Stimulated activated CD4-positive, alpha-beta T cell treated with anti-CD3 and anti-CD28 coated beads, Interleukin-2, amount 100 ng/mL, for 4 hours (primary cell): ENCODE measurements at regions not wholly inside any gene's neighbourhood (a gene's known extent, or its start where the extent isn't known, plus 50 kb on each side); places are given as distances from the start of the nearest gene placed in this dataset.
"Not testable (repeated sequence)": the region's sequence is repeated elsewhere in the genome, so short reads cannot be mapped to it uniquely, and the experiment has no call there.

Source experiments
- DNase-seq: peaks from one replicate; pipeline ENCODE4 v3.0.0-alpha.2; 2020; ENCODE audit warnings: low read depth

DNA sequence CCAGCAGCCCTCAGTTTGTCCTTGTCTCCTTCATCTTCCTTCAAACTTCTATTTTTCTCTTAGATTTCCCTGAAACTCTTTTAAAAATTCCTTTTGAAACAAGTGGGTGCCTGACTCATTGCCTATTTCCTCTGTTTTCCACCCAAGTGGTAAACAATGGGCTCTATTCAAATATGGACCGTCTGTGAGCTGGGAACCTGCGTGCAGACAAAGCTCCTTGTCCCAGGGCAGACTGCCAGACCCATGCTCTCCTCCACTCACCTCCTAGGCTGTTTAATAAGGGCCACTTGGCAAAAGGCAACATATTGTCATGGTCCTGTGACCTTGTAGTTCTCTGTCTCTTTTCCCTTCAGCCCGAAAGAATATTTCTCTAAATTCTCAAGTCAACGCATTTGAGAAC, 332.7 kb upstream of the THBS1 start:
- DNase-seq, result no peak

DNA sequence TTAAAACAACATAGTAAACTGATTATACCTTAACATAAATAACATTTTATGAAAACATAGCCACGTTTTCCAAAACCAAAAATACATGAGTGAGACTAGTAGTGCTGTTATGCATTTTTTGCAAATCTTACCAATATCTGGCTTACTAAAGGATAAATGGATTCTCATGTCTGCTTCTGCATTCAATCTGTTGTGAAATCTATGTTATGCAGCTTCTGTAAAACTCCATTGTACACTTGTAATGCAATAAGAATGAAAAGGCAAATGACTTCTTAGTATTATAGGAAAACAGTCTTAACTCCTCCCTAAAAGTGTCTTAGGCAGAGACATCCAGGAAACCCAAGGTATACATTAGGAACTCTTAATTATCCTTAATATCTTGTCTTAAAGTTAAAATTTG, 330.9 kb upstream of the THBS1 start:
- no peak for DNase-seq

DNA sequence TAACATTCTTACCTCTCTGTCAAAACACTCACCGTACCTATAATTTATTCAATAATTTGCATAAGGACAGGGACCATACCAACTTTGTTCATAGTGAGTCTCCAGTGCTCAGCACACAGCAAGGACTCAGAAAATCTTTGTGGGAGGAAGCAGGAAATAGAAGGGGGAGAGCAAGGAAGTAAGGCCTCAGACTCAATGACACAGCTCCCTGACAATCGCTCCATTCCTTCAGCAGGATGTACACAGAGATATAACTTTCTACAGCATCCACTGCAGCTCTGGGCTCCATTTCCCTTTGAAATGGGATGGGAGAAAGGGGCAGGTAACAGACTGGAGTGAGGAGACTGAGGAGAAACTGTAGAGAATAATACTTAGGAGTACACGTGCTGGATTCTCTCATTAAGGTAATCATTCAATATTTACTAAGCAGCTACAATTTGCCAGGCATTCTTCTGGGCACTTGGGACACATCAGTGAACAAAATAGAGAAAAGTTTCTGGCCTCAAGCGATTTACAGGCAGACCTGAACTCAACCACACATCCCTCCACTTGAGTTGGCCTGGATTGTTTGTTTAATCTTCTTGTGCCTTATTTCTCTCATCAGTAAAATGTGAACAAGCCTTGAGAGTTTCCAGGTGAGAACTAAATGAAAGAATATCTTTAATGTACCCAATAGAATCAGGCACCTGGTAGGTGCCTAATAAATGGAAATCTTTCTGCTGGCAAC, 330.3 kb upstream of the THBS1 start:
- DNase-seq, result no peak

DNA sequence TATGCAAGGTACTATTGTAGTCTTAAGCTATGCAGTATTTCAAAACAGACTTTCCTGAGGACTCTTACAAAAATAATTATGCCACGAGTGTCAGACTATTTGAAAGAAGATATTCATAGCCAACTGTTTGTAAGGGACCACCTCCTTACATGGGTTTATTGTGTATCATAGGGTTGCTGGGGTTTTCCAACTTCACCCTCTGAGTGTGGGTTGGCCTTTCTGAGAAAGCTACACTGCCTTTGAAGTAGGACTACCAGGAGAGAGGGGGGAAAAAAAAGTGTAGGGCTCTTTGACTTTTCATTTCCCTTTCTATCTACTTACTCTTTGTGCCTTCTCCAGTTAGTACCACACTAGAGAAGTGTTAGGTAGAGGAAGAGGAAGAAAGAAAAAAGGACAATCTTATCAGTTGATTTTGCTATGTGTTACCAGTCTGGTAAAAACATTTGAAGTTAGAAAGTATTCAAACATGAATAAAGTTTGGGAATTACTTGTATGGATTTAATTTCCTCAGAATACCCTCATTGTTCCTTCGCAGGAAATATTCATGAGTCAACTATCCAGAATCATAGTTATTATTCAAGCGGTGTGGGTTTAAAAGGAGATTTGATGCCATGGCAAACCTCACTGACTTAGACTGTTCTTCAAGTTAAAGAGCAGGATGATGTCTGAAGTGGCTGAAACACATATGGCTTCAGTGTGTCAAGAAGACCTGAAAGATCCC, 329.3 kb upstream of the THBS1 start:
- no peak for DNase-seq

DNA sequence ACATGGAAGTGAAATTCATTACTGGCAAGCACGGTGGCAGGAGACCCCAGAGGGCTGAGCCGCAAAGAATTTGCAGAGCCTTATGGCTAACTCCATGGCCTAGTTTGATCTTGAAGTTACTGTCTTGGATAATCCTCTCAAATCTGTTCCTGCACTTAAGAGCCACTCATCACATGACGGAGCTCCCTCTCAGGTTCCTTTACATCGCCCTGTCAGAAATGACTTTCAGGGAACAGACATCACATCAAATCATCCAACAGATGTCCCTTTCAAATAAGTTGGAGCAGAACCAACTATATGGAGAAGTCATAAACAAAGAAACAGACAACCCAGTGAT, 328.8 kb upstream of the THBS1 start:
- DNase-seq, result no peak

DNA sequence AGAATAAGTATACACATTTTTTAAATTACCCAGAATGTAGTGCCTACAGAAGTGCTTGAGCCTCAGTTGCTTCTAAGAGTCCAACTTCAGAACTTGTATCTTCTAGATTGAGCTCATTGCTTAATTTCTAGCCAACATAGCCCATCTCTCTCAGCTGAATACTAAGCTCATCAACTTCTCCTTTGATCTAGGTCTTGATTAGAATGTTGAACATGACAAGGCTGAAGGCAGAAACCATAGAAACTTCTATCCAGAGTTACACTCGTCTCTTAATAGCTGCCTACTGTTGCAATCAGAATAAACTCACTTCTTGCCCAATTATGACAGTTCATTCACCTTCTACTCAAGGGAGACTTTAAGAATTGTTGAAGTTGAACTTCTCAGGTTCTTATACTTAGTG, 327.3 kb upstream of the THBS1 start:
- no peak for DNase-seq

DNA sequence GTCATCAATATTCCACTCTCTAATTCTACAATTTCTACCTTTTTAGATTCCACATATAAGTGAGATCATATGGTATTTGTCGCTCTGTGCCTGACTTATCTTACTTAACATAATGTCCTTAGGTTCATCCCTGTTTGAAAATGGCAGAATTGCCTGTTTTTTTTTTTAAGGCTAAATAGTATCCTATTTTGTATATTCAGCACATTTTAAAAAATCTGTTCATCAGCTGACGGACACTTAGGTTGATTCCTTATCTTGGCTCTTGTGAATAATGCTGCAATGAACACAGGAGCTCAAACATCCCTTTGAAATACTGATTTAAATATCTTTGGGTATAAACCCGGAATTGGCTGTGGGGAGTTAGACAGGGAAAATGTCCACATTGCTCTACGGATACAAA, 326.7 kb upstream of the THBS1 start:
- no peak for DNase-seq

DNA sequence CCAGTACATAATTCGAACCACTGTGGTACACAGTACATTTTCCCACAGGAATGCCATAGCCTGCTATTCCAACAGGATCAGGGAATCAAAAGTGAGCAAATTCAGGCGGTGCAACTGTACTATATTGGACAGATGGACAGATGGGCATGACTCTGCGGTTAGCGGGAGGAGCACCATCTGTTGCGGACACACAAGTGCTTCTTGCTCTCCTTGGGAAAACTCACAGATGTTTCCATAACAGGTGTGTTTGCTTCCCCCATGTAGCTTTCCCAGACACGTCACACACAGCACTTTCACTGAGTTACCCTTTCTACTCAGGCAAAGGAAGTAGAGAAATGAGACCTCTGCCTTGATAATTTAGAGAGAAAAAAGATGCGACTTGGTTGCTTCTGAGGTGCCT, 325.1 kb upstream of the THBS1 start:
- DNase-seq, result no peak

DNA sequence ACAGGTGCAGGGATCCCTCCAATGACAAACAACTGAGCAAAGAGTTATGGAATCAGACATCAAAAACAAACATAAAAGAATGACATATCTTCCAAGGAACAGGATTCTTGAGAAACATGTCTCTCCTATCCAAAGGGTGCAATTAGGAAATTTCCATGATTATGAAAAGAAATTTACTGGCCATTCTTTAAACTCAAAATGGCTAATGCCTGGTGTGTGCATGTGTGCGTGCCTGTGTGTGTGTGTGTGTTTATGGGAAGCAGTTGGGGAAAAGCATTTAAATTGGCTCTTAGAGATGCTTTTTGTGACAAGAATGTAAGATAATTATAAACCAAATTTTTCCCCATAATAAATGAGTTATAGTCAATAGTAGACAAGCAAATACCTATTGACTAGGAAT, 320.5 kb upstream of the THBS1 start:
- no peak for DNase-seq

DNA sequence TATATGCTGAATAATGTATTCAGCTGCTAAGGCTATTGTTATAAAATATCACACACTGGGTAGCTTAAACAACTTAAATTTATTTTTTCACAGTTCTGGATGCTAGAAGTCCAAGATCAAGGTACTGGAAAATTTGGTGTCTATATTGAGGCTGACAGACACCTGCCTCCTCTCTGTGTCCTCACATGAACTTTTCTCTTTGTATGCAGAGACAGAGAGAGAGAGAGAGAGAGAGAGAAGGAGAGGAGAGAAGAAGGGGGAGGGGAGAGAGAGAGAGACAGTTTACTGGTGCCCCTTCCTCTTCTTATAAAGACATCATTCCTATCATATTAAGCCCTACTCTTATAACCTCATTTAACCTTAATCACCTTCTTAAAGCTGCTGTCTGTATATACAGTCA, 320.1 kb upstream of the THBS1 start:
- DNase-seq, result no peak

DNA sequence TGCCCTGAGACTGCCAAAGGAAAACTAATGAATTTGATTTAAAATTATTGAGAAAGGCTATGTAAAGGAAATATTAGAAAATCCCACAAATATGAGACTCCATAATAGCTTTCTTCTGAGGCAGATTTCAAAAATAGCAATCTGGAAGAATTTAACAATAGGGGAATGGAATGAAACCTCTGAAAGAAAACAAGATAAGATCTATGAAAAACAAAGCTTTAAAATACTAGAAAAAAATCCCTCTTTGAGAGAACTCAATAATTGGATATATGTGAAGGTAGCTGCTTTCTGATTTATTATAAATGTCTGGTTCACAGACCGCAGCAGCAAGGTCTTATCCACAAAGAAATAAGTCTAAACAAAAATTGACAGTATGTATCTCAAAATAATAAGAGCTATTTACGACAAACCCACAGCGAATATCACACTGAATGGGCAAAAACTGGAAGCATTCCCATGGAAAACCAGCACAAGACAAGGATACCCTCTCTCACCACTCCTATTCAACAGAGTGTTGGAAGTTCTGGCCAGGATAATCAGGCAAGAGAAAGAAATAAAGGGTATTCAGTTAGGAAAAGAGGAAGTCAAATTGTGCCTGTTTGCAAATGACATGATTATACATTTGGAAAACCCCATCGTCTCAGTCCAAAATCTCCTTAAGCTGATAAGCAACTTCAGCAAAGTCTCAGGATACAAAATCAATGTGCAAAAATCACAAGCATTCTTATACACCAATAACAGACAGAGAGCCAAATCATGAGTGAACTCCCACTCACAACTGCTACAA, 319.3 kb upstream of the THBS1 start:
- DNase-seq, result not testable (repeated sequence)

DNA sequence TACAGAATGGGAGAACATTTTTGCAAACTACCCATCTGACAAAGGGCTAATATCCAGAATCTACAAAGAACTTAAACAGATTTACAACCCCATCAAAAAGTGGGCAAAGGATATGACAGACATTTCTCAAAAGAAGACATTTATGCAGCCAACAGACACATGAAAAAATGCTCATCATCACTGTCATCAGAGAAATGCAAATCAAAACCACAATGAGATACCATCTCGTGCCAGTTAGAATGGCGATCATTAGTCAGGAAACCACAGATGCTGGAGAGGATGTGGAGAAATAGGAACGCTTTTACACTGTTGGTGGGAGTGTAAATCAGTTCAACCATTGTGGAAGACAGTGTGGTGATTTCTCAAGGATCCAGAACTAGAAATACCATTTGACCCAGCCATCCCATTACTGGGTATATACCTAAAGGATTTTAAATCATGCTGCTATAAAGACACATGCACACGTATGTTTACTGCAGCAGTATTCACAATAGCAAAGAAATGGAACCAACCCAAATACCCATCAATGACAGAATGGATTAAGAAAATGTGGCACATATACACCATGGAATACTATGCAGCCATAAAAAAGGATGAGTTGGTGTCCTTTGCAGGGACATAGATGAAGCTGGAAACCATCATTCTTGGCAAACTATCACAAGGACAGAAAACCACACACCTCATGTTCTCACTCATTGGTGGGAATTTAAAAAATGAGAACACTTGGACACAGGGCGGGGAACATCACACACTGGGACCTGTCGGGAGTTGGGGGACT, 317.7 kb upstream of the THBS1 start:
- not testable (repeated sequence) for DNase-seq

DNA sequence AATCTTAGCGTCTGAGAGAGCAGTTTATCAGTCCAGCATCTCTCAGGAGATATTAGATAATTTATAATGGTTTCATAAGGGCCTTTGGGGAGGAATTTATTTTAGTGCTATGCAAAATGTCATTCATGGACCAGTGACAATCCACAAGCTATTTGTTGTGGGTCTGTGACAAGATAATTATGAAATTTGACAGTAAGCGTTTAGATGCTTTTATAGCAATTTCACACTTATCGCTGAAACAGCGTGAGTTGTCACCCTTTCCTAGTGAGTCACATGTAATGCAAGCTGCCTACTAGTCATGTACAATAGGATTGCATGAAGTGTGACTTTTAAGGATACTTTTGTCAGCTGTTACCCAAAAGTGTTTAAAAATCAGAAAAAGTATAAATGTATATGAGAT, 315.6 kb upstream of the THBS1 start:
- no peak for DNase-seq

DNA sequence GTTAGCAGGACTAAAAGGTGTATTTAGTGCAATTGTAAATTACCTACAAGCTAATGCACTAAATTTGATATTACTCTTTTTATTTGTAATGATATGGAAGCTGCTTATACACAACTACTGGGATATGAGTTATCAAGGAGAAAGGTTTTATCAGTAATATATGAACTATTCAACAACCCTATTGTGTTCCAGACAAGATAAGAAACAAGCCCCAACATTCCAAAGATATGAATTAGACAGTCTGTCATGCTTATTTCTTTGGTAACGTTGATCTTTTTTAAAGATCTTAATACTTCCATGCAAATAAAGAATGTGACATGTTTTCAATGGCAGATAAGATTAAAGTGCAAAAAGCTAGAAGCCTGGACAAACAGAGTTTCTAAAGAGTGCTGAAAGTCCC, 314.0 kb upstream of the THBS1 start:
- no peak for DNase-seq

DNA sequence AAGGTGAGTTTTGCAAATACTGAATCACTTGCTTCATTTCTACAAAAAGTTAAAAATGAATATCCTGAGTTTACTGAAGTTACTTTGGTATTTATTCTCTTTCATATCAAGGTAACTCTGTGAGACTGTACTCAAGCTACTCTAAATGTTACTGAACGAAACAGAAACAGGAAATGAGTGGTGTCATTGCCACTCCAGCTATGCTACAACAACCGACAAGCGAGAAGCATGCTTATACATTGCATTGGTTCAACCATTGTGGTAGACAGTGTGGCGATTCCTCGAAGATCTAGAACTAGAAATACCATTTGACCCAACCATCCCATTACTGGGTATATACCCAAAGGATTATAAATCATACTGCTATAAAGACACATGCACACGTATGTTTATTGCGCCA, 313.2 kb upstream of the THBS1 start:
- no peak for DNase-seq

DNA sequence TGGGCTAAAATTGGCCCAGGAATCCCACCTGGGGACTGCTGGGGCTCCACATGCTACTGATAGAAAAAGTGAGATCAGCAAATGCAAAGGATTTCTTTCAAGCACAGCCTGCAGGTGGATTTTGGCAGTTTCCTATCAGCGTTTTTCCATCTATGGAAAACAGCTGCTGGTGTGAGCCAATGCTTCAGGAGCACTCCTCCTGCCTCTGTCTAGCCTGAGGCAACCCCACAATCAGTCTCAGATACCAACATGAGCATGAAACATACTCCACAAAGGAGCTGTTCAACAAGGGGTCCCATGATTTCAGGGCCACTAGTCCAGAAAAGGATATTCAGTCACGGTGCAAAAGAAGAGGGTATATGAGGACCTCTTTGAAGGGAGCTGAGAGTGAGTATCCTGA, 311.5 kb upstream of the THBS1 start:
- DNase-seq, result no peak

DNA sequence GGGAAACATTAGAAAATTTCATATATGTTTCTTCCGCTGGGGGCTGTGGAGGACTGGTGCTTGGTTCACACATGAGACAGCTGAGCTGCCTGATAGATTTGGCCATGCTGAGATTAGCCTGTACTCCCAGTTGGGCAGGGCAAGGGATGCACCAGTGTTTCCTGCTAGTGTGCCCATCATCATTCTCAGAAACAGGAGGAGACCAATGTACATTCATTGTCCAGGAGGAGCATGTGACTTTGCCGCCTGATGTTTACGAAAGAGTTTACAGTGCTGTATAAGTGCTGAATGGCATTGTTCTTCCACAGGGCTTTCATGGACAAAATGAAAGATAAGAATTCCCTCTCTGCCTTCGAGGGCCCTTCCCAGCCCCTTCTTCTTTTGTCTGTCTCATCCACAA, 311.1 kb upstream of the THBS1 start:
- DNase-seq, result no peak

DNA sequence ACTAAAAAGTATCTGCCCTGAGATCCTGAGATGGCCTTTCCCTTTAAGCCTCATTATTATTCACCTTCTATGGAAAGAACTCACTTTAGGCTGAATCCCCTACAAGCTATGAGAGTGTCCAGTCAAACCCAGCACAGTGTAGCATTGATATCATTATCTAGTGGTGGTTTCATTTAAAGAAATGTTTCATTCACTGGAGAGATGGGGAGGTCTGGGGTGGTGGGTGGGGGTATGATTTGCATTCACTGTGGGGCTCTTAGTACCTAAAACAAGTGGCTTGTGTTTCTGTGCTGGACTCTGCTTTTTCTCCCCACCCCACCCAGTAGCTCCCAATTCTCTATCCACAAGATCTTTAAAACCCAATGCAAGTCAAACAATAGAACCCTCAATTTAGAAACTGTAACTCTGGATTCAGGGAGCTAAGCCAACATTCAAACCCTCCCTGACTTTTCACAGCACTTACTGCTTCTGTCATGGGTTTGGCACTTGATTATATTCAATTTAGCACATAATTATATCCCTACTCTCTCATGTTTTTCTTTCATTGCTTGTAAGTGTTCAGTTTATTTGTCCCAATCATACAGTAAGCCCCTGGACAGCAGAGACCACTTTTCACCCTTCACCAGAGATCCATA, 310.5 kb upstream of the THBS1 start:
- no peak for DNase-seq

DNA sequence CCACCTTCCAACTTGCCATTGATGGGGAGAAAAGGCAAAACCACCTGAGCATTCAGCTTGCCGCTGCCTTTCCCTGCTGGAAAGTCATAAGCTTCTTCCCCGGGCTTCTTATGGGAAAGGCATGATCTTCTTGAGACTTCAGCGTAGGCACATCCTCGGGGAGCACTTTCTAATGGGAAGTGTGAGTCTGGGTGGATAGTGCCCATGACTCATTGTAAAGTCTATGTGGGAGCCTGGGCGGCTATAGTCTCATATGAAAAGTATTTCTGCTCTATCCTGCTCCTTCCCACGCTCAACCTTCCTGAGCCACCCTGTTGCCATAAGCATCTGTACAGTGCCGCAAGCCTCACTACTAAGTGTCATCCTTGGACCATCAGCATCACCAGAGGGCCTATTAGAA, 309.9 kb upstream of the THBS1 start:
- DNase-seq, result no peak

DNA sequence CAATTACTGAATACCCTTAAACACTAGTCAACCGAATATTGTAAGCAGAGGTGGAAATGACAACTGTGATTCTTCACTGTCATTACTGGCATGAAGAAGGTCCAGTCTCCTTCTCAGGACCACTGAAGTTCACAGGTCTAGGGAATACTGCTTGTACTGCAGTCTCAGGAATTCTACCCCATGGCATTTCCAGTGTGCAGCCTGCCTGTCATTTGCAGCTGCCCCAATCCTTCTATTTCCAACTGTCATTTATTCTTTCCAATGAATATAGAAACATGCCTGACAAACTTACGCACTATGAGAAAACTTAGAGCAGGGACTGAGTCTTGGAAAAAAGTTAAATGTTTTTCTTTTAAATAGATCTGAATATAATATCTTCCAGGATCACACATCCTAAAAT, 308.0 kb upstream of the THBS1 start:
- no peak for DNase-seq

DNA sequence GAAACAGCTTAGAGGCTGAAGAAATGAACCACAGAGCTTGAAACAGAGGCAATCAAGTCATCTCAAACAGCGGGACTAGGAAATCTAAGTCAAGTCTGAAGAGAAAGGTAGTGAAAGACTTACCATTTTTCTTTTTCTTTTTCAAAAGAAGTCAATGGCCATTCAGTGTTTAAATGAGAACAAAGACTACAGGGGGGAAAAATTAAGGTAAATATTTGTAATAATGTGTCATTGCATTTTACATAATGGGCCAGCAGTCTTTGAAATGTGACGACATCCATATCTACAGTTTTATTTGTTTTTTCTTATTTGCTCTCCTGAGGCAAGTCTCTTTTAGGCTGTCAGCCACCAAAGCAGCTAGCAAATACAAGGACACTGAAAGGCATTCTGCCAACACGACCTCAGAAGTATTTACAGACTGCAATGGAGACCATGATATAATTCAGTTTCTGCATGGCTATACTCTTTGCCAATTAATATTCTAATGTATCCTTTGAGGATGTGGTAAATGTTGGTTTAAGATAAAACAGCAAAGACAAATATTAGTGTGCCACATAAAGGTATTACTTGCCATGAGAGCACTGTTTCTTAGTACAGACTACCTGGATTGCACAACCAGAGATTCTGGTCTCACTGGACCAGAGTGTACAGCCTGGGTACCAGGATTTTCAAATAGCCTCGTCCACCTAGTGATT, 307.0 kb upstream of the THBS1 start:
- no peak for DNase-seq
